ENCODE measurements at regions not wholly inside any gene's neighbourhood (a gene's known extent, or its start where the extent isn't known, plus 50 kb on each side); places are given as distances from the start of the nearest gene placed in this dataset.

DNA sequence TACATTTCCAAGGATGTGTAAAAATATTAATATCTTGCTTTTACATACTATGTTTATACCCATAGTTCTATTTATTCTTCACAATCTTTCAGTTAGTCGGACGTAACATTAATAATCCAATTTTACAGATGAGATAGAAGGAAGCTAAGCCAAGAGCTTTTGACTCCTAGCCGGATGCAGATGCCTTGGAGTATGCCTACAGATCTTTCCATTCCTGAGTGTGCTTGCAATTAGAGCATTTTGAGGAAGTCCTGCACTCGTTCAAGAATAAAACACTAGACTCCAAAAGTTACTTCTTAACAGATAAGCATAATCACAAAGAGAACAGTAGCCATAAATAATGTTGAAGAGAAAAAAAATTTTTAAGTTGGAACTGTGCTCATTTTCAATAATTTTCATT is 337.6 kb upstream of the CLEC14A start:
- TF ChIP-seq SUZ12 (IDR thresholded peaks at IDR 0.05; ENCODE audit: extremely low read depth, insufficient read depth, insufficient read length) (no peak), YY1 (IDR thresholded peaks at IDR 0.05; ENCODE audit: insufficient read depth, insufficient read length) (no peak)
